A549 (cell line): ENCODE measurements at regions not wholly inside any gene's neighbourhood (a gene's known extent, or its start where the extent isn't known, plus 50 kb on each side); places are given as distances from the start of the nearest gene placed in this dataset.

Source experiments
- ATAC-seq, 2 experiments: fragments of 200-7000 bp in 1 of 2; fragments of >200 bp in 1 of 2; cut with Nextera tagmentation in 1 of 2; cut with Tn5 transposase in 1 of 2; 3 replicates each; pipeline versions ENCODE4 v1.8.0 to v1.9.1; 2018 to 2020; ENCODE audit warnings: mild to moderate bottlenecking in 1 of 2, moderate library complexity in 1 of 2
- CTCF ChIA-PET: fragments of 300-600 bp; sonication (Branson Sonifier 250); formaldehyde crosslinking; extraction: SDS; loops from one replicate; lab custom pipeline; 2021; ENCODE audit warnings: antibody characterized with exemption, inconsistent platforms; lab: Yijun Ruan, JAX
- POLR2A ChIA-PET: fragments of 350-600 bp; formaldehyde crosslinking; extraction: SDS; loops from one replicate; lab custom pipeline; 2021; ENCODE audit warnings: antibody characterized with exemption, inconsistent platforms; lab: Yijun Ruan, JAX
- DNase-seq, 2 experiments: peaks; one replicate each; pipeline versions ENCODE4 v3.0.0 to v3.0.0-alpha.2; 2011 to 2016; ENCODE audit warnings: low read depth in 1 of 2, low spot score in 1 of 2
- FAIRE-seq: peaks from 2 replicates; lab custom pipeline; 2011; peaks lifted over from hg19 to GRCh38; lab: Jason Lieb, UNC
- H3K27ac ChIP-seq, 2 experiments: fragments of >200 bp; sonication (Bioruptor Twin); formaldehyde crosslinking; 3 replicates each; pipeline ENCODE4 v1.5.1; 2016 to 2017
- H3K4me1 ChIP-seq: fragments of >200 bp; sonication (Bioruptor Twin); formaldehyde crosslinking; 3 replicates; pipeline ENCODE4 v1.6.1; 2016
- H3K4me2 ChIP-seq: fragments of >200 bp; sonication (Bioruptor Twin); formaldehyde crosslinking; 3 replicates; pipeline ENCODE4 v1.6.1; 2016
- H3K4me3 ChIP-seq: fragments of >200 bp; sonication (Bioruptor Twin); formaldehyde crosslinking; 3 replicates; pipeline ENCODE4 v1.5.1; 2016
- H3K9me3 ChIP-seq: fragments of >200 bp; sonication (Bioruptor Twin); formaldehyde crosslinking; 3 replicates; pipeline ENCODE4 v1.6.1; 2016
- CBX2 ChIP-seq: fragments of 200-600 bp; sonication (generic); IDR thresholded peaks from 2 replicates; pipeline ENCODE4 v1.6.1; 2016; ENCODE audit warnings: low read depth, mild to moderate bottlenecking, borderline replicate concordance
- CEBPB ChIP-seq, 2 experiments: fragments of >200 bp in 1 of 2; sonication (Bioruptor Twin) in 1 of 2; formaldehyde crosslinking in 1 of 2; IDR thresholded peaks; 2 replicates each; pipeline ENCODE4 v1.6.1; 2012 to 2016
- CTCF ChIP-seq: fragments of >200 bp; sonication (Bioruptor Twin); formaldehyde crosslinking; IDR thresholded peaks from 3 replicates; pipeline ENCODE4 v1.5.1; 2016
- HMGXB4 ChIP-seq: fragments of 250-450 bp; sonication (Bioruptor Pico); IDR thresholded peaks from 2 replicates; pipeline ENCODE4 v1.5.0; 2021; ENCODE audit warnings: mild to moderate bottlenecking, moderate library complexity, borderline replicate concordance
- HOXA7 ChIP-seq: fragments of 250-450 bp; sonication (Bioruptor Pico); IDR thresholded peaks from 2 replicates; pipeline ENCODE4 v1.5.0; 2020; ENCODE audit warnings: mild to moderate bottlenecking, moderate library complexity
- HOXB13 ChIP-seq: fragments of 250-450 bp; sonication (Bioruptor Pico); IDR thresholded peaks from 2 replicates; pipeline ENCODE4 v1.5.0; 2020; ENCODE audit warnings: low read depth, mild to moderate bottlenecking, moderate library complexity
- HOXB5 ChIP-seq: fragments of 250-450 bp; sonication (Bioruptor Pico); IDR thresholded peaks from 2 replicates; pipeline ENCODE4 v1.5.0; 2020; ENCODE audit warnings: mild to moderate bottlenecking, moderate library complexity
- KDM1A ChIP-seq: fragments of 200-600 bp; sonication (generic); IDR thresholded peaks from 2 replicates; pipeline ENCODE4 v1.6.1; 2016; ENCODE audit warnings: low read depth, mild to moderate bottlenecking
- KDM5A ChIP-seq: fragments of 200-600 bp; sonication (generic); IDR thresholded peaks from 2 replicates; pipeline ENCODE4 v1.6.1; 2016; ENCODE audit warnings: antibody characterized with exemption, mild to moderate bottlenecking
- NPAS2 ChIP-seq: fragments of 250-450 bp; sonication (Bioruptor Pico); IDR thresholded peaks from 2 replicates; pipeline ENCODE4 v1.8.0; 2022; ENCODE audit warnings: mild to moderate bottlenecking, moderate library complexity, borderline replicate concordance
- PBX3 ChIP-seq: IDR thresholded peaks from 2 replicates; pipeline ENCODE4 v1.6.1; 2012
- POLR2A ChIP-seq: IDR thresholded peaks from 2 replicates; pipeline ENCODE4 v1.6.1; 2012; ENCODE audit warnings: mild to moderate bottlenecking, low read length
- POLR2AphosphoS2 ChIP-seq: conservative IDR thresholded peaks from 2 replicates; pipeline ENCODE4 v1.6.1; 2012; ENCODE audit warnings: low read length, improper control_type of control experiment, inconsistent platforms
- RAD21 ChIP-seq, 2 experiments: fragments of >200 bp in 1 of 2; sonication (Bioruptor Twin) in 1 of 2; formaldehyde crosslinking in 1 of 2; IDR thresholded peaks in 1 of 2; conservative IDR thresholded peaks in 1 of 2; 2 replicates in 1 of 2; 3 replicates in 1 of 2; pipeline ENCODE4 v1.6.1; 2012 to 2018; ENCODE audit warnings: inconsistent platforms in 1 of 2
- RFX5 ChIP-seq: fragments of 450-650 bp; IDR thresholded peaks from 2 replicates; pipeline ENCODE4 v1.7.1; 2014; ENCODE audit warnings: antibody characterized with exemption, mild to moderate bottlenecking, moderate library complexity
- RNF2 ChIP-seq: fragments of 200-600 bp; sonication (generic); IDR thresholded peaks from 2 replicates; pipeline ENCODE4 v1.6.1; 2016; ENCODE audit warnings: low read depth, mild to moderate bottlenecking, antibody characterized with exemption, moderate library complexity, borderline replicate concordance
- SMC3 ChIP-seq: fragments of >200 bp; sonication (Bioruptor Twin); formaldehyde crosslinking; IDR thresholded peaks from 3 replicates; pipeline ENCODE4 v1.6.1; 2018; ENCODE audit warnings: inconsistent platforms
- TFCP2L1 ChIP-seq: fragments of 250-450 bp; sonication (Bioruptor Pico); IDR thresholded peaks from 2 replicates; pipeline ENCODE4 v1.5.0; 2021; ENCODE audit warnings: mild to moderate bottlenecking
- TP53 ChIP-seq: fragments of 250-450 bp; sonication (Bioruptor Pico); IDR thresholded peaks from 2 replicates; pipeline ENCODE4 v1.5.0; 2021; ENCODE audit warnings: mild to moderate bottlenecking, moderate library complexity
- ZNF302 ChIP-seq: fragments of 250-450 bp; sonication (Bioruptor Pico); IDR thresholded peaks from 2 replicates; pipeline ENCODE4 v1.9.0; 2021; ENCODE audit warnings: inconsistent platforms, mild to moderate bottlenecking, moderate library complexity
- WGBS: methylation state at CpG from one replicate; pipeline ENCODE4 v1.1.6; 2017; ENCODE audit errors: missing lambda C conversion rate; 5-methylcytosine and 5-hydroxymethylcytosine counted together
- TF ChIP-seq, protein P1 (sequence below): fragments of >200 bp; sonication (Bioruptor Twin); formaldehyde crosslinking; IDR thresholded peaks from 3 replicates; pipeline ENCODE4 v1.6.1; 2016
- TF ChIP-seq, protein P2 (sequence below): IDR thresholded peaks from 2 replicates; pipeline ENCODE4 v1.6.1; 2012

- ChIA-PET POLR2A (no interaction called here), CTCF (interaction anchor here (0.6 to 1.2 kb wide), 5 partner anchors 9 to 24 kb away, joined by 3 to 8 read pairs (median 3); no protein-coding TSS in a partner anchor)
- peak overlapping the region; percentile 61 for H3K4me2 ChIP-seq
- TF ChIP-seq HOXA7 (CRISPR knock-in tag): no peak
- peak; percentile 62 for TF ChIP-seq SMC3
- TF ChIP-seq TP53: no peak
- no peak for TF ChIP-seq HOXB5 (CRISPR knock-in tag)
- TF ChIP-seq, protein P1, sequence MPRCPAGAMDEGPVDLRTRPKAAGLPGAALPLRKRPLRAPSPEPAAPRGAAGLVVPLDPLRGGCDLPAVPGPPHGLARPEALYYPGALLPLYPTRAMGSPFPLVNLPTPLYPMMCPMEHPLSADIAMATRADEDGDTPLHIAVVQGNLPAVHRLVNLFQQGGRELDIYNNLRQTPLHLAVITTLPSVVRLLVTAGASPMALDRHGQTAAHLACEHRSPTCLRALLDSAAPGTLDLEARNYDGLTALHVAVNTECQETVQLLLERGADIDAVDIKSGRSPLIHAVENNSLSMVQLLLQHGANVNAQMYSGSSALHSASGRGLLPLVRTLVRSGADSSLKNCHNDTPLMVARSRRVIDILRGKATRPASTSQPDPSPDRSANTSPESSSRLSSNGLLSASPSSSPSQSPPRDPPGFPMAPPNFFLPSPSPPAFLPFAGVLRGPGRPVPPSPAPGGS: no peak
- no peak for TF ChIP-seq KDM1A
- peak; percentile 68 to 72 for TF ChIP-seq RAD21 (conservative IDR thresholded peaks at IDR 0.05 in 1 of 2, IDR thresholded peaks at IDR 0.05 in 1 of 2)
- no peak for TF ChIP-seq NPAS2 (CRISPR knock-in tag)
- TF ChIP-seq RNF2: no peak
- peak; percentile 69 for TF ChIP-seq CTCF
- TF ChIP-seq CBX2: no peak
- H3K9me3 ChIP-seq: no peaks in the 10 kb centered on the region
- FAIRE-seq (no peak), DNase-seq (peak; percentile 79), ATAC-seq (peak; percentile 92 to 98)
- no peaks in the 10 kb centered on the region for H3K4me1 ChIP-seq
- peak overlapping the region; percentile 51 to 68; a peak in 4 of 6 replicates for H3K27ac ChIP-seq
- WGBS: 3% methylated on average over 9 of the region's 9 CpGs
- H3K4me3 ChIP-seq: no peak overlapping the region
These were observed 100.7 kb upstream of the WAC start for GRCh38 chr10:28432210-28432676.

- no peak for ATAC-seq
- Histone ChIP-seq H3K27ac (no peak overlapping the region), H3K9me3 (no peaks in the 10 kb centered on the region), H3K4me2 (no peak overlapping the region), H3K4me1 (no peaks in the 10 kb centered on the region), H3K4me3 (no peak overlapping the region)
- no peak for TF ChIP-seq POLR2AphosphoS2
- POLR2A ChIA-PET: no interaction called here
- CTCF ChIA-PET: no interaction called here
- FAIRE-seq: no peak
- WGBS: 28% methylated on average over 4 of the region's 4 CpGs
- DNase-seq: no peak
These were observed 98.9 kb upstream of the WAC start for GRCh38 chr10:28434063-28434462.

DNA sequence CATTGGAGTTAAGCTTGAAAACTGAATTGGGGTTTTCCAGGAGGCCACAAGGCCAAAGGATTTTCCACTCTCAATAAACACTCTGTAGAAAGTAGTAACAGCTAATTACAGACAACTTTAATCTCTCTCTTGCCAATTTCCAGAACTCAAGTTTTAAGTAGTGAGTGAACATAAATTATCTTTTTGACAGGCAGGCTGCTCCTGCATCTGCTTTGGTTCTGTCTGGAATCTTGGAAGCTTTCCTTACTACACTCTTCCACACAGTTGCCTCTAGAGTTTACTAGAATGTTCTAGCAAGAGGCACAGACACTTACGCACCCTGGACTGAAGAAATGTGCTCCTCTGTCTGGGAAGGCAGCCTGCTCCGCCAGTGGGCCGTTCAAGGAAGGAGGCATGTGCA is 90.5 kb upstream of the WAC start:
- DNase-seq (no peak), ATAC-seq (no peak), FAIRE-seq (no peak)
- Histone ChIP-seq H3K4me2 (no peak overlapping the region), H3K4me3 (no peak overlapping the region), H3K4me1 (no peaks in the 10 kb centered on the region), H3K27ac (no peak overlapping the region), H3K9me3 (no peaks in the 10 kb centered on the region)
- ChIA-PET CTCF (interaction anchor here (0.8 kb wide), 1 partner anchor 72 kb away, joined by 3 read pairs; no protein-coding TSS in a partner anchor), POLR2A (no interaction called here)
- WGBS: 63% methylated on average over 3 of the region's 3 CpGs
- TF ChIP-seq POLR2A: no peak
- no peak for TF ChIP-seq ZNF302 (CRISPR knock-in tag)
- TF ChIP-seq KDM5A: no peak
- TF ChIP-seq, protein P2, sequence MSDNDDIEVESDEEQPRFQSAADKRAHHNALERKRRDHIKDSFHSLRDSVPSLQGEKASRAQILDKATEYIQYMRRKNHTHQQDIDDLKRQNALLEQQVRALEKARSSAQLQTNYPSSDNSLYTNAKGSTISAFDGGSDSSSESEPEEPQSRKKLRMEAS: no peak
- no peak for TF ChIP-seq HOXB13 (CRISPR knock-in tag)
- no peak for TF ChIP-seq RFX5
- TF ChIP-seq CEBPB (IDR thresholded peaks at IDR 0.05): no peak
- no peak for TF ChIP-seq KDM1A
- no peak for TF ChIP-seq RNF2
- TF ChIP-seq PBX3: no peak
- TF ChIP-seq RAD21 (conservative IDR thresholded peaks at IDR 0.05 in 1 of 2, IDR thresholded peaks at IDR 0.05 in 1 of 2): no peak
- no peak for TF ChIP-seq TP53
- TF ChIP-seq HMGXB4 (CRISPR knock-in tag): no peak
- no peak for TF ChIP-seq TFCP2L1 (CRISPR knock-in tag)
